GM12892 (cell line): ENCODE measurements at regions not wholly inside any gene's neighbourhood (a gene's known extent, or its start where the extent isn't known, plus 50 kb on each side); places are given as distances from the start of the nearest gene placed in this dataset.

ENCODE experiments used
- POLR2A ChIP-seq: IDR thresholded peaks from 2 replicates; pipeline ENCODE4 v1.6.1; 2011; ENCODE audit warnings: low read depth, low read length, control low read depth
- POLR2AphosphoS5 ChIP-seq: IDR thresholded peaks from 2 replicates; pipeline ENCODE4 v1.6.1; 2011; ENCODE audit warnings: low read depth, low read length, control low read depth

- no peak for TF ChIP-seq POLR2AphosphoS5
- no peak for TF ChIP-seq POLR2A
Observed at GRCh38 chr4:20311856-20312255, 60.2 kb downstream of the SLIT2 start.
